LNCaP clone FGC (cell line): ENCODE measurements at regions not wholly inside any gene's neighbourhood (a gene's known extent, or its start where the extent isn't known, plus 50 kb on each side); places are given as distances from the start of the nearest gene placed in this dataset.

ENCODE experiments used
- DNase-seq: peaks from one replicate; pipeline ENCODE4 v3.0.0-alpha.2; 2011; ENCODE audit warnings: low read depth
- H3K4me3 ChIP-seq: 2 replicates; pipeline ENCODE4 v1.5.1; 2011; ENCODE audit warnings: mild to moderate bottlenecking, low read depth, low read length, control low read depth
- CTCF ChIP-seq: IDR thresholded peaks from 2 replicates; pipeline ENCODE4 v1.5.1; 2012; ENCODE audit warnings: mild to moderate bottlenecking; ENCODE audit not compliant: control insufficient read depth, insufficient read depth; ENCODE audit errors: extremely low read depth

- no peak overlapping the region for H3K4me3 ChIP-seq
- TF ChIP-seq CTCF = no peak
- no peak for DNase-seq
Measured at GRCh38 chr18:73670039-73670438, 477.6 kb downstream of the FBXO15 start.

GRCh38 chr18:73669297-73669696 is 478.3 kb downstream of the FBXO15 start:
- no peak for DNase-seq
- TF ChIP-seq CTCF = no peak
- H3K4me3 ChIP-seq = no peak overlapping the region

- H3K4me3 ChIP-seq = no peak overlapping the region
- DNase-seq = no peak
- TF ChIP-seq CTCF = no peak
Measured at GRCh38 chr18:73668051-73668450, 479.6 kb downstream of the FBXO15 start.

GRCh38 chr18:73666772-73667171 is 480.9 kb downstream of the FBXO15 start:
- TF ChIP-seq CTCF = no peak
- no peak for DNase-seq
- H3K4me3 ChIP-seq = no peak overlapping the region

- no peak overlapping the region for H3K4me3 ChIP-seq
- no peak for TF ChIP-seq CTCF
- no peak for DNase-seq
Measured at GRCh38 chr18:73664896-73665295, 482.7 kb downstream of the FBXO15 start.

- no peak for TF ChIP-seq CTCF
- no peak for DNase-seq
- no peak overlapping the region for H3K4me3 ChIP-seq
Measured at GRCh38 chr18:73663581-73663980, 484.1 kb downstream of the FBXO15 start.

GRCh38 chr18:73662421-73662820 is 485.2 kb downstream of the FBXO15 start:
- DNase-seq = no peak
- H3K4me3 ChIP-seq = no peak overlapping the region
- TF ChIP-seq CTCF = no peak
